GM21528 (cell line): ENCODE measurements at regions not wholly inside any gene's neighbourhood (a gene's known extent, or its start where the extent isn't known, plus 50 kb on each side); places are given as distances from the start of the nearest gene placed in this dataset.
"Not testable (repeated sequence)": the region's sequence is repeated elsewhere in the genome, so short reads cannot be mapped to it uniquely, and the experiment has no call there.

Experiments
- ATAC-seq: cut with Tn5 transposase; IDR thresholded peaks from one replicate; pipeline ENCODE4 v1.9.1; 2021; ENCODE audit warnings: mild to moderate bottlenecking, moderate library complexity; ENCODE audit not compliant: unreplicated experiment, low FRiP score

DNA sequence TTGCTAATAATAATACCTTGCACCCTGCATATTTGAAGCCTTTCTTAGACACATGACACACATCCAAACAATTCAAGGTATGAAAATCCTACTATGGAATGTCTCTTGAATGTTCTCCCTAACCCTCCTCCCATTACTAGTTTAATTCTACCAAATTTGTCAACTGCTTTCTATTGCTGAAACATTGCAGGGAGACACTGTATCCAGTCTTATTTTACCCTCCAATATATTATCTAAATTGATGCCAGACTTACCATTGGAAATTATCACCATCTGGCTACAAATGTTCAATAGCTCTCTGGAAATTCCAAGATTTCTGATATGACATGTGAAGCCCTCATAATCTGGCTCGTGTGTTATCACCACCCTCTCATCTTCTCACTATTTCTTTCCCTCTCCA is 1027.3 kb upstream of the CITED2 start:
- ATAC-seq = no peak

DNA sequence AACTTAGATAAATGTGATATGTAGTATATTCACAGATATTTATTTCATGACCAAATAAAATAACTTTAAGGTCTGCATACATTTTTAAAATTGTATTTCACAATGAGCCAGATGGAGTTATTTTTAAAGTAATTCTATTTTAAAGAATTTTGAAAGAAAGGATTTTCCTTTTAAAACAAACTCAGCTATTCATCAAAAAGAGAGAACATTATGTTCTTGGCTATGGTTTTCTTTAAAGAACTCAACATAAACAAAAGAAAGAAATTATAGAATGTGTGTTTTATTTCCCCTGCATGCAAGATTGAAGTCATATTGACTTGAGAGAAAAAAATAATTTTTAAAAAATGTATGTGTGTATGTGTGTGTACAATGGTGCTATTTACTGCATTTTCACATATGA is 1023.6 kb upstream of the CITED2 start:
- ATAC-seq = no peak

DNA sequence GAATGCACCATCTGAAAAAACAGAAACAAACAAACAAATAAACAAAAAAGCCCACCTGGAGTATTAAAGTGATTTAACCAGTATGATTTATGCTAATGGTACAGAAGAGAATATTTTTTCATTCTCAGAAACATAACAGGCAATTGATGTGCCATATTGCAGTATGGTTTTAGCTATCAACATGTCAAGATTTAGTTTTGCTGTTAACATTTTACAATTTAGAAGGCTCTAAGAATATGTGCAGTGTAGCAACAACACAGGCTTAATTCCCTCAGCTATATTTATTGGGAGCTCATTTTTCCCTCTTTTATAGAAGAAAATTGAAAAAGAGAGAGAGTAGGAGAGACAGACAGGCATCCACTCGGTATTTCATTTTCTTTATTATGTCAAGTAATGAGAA is 1022.7 kb upstream of the CITED2 start:
- no peak for ATAC-seq

DNA sequence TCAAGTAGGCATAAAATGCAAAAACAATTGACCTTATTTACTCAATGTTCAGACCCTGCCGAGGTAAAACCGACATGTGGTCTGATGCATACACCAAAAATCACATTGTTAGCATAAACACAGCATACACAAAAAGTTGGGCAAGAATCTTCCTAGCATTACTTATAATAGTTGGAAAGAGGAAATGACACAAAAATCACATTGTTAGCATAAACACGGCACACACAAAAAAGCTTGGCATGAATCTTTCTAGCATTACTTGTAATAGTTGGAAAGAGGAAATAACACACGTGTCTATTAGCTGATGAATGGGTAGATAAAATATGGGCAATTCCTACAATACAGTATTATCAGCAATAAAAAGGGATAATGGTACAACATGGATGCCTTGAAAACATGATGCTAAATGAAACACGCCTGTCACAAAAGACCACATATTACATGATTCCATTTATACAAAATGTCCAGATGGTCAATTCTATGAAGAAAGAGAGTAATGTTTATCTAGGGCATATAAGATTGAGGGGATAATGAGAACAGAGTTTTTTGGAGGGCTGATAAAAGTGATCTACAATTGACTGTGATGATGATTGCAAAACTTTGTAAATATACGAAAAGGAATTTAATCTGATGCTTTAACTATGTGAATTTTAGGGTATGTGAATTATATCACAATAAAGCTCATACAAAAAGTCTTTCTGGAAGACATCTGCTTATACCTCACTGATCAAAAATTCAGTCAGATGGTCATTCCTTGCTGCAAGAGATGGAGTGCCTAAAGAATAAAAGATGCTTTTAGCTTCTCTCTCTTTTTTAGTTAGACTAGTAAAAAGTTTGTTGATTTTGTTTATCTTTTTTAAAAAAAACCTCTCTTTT is 1019.5 kb upstream of the CITED2 start:
- no peak for ATAC-seq

DNA sequence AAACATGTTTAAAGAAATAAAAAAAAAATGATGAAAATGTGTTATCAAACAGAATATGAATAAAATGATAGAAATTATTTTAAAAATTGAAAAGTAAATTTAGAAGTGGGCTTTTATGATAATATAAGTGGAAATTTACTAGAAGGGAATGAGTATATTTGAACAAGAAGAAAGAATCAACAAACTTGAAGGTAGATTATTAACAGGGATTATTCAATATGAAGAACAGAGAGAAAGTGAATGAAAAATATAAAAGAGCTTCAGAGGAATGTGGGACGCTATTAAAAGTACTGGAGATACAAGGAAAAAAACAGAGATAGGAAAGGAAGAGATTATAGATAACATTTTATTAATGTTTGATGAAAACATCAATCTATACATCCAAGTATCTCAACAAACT is 1014.4 kb upstream of the CITED2 start:
- ATAC-seq = no peak

DNA sequence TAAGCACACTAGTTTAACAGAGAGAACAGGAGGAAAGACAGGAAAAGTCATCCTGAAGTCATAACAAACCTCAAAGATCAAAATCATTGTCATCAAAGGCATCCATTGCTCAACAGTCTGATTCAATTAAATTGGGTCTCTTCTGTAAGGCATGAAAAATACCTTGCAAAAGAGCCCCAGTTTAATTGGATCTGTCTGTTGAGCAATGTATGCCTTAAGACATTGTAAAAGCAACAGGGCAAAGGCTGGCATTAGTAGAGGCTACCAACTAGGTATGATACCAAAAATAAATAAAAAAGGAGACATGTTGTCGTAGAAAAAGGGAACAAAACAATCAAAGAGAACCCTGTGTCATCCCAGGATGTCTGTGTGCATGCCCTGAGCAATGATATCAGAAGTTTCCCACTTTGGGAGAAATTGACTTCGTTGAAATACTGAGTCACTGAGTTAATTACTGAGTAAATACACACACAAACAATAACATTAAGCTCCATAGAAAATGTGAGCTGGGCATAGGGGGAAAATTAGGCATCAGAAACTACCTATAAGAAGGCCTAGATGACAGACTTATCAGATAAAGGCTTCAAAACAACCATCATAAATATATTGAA is 1013.8 kb upstream of the CITED2 start:
- ATAC-seq = no peak

DNA sequence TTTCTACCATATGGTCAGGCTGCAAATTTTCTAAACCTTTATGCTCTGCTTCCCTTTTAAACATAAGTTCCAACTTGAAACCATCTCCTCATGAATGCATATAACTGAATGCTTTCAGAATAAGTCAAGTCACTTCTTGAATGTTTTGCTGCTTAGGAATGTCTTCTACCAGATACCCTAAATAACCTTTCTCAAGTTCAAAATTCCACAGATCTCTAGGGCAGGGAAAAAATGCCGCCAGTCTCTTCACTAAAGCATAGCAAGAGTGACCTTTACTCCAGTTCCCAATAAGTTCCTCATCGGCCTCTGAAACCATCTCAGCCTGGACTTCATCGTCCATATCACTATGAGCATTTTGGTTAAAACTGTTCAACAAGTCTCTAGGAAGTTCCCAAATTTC is 1011.2 kb upstream of the CITED2 start:
- ATAC-seq = no peak

DNA sequence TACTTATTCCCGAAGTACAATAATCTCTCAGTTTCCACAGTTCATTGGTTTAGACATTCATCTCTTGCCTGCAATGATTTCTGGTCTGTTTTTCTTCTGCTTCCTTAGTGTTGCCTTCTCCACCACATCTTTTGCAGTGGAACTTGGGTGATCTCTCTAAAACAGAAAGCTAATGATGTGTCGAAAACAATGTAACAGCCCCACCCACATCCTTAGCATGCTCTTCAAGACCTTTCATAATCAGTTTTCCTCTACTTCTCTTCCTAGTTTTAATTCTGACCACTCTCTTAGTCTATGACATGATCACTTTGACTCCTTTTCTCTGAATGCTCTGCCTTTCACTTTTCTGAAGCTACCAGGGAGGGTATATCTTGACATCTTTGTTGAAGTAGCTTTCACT is 1007.9 kb upstream of the CITED2 start:
- no peak for ATAC-seq

DNA sequence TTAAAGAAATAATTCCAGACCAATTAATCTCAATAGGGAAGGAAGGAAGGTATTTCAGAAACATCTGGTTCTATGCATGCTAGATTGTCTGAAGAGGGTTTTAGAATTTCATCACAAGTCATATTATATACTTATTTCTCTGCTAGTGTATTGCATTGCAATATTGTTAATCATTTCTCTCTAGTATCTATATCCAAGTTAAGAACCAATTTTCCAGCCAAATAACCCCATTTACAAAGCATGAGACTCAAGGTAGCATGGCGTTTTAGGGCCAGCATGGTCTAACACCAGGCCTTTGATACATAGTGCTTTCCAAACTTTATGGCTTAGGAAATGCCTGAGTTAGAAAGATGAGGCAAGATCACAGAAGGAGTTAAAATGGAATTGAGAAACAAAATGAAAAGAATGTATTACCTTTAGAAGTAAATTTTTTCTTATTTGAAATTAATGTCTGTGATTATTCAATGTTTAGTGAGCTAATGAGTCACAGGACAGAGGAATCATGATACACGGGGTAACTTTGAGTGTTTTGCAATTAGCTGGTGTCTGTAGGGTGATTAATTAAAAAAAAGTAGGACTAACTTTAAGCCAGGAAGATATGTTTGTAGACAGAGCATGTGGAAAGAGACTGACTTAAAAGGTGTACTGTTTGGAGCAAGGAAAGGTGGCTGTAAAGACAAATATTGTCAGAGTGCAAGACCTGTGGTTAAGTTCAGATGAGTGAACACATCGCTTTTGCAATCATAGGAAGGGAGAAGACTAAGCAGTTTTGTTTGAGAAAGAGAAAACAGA is 1006.2 kb upstream of the CITED2 start:
- no peak for ATAC-seq

DNA sequence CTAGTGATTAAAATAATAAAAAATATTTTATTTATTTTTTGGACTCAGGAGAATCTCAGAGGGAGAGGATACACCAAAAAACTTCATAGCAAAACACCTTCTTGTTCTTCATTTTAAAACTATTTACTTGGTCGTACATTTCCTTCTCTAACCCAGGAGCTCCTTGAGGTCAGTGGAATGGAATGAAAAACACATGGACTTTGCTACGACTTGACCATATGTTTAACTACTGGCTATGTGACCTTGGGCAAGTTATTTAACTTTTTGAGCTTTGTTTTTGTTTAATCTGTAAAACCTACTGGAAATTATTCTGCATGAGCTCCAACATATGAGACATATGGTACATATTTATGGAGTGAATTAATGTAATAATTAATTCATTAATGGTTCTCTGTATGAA is 1005.5 kb upstream of the CITED2 start:
- ATAC-seq = no peak

DNA sequence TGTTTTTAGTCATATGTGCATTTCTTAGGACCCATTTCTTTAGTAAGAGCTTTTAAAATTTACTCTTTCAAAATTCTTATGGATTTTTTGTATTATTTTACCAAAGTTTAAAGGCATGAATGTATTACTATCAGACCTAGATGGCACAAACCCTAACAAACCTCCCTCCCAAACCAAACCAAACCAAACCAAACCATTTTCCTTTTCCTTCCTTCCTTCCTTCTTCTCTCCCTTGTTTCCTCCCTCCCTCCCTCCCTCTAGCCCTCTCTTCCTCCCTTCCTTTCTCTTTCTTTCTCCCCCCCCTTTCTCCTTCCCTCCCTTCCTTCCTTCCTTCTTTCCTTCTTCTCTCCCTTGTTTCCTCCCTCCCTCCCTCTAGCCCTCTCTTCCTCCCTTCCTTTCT is 1001.8 kb upstream of the CITED2 start:
- no peak for ATAC-seq

DNA sequence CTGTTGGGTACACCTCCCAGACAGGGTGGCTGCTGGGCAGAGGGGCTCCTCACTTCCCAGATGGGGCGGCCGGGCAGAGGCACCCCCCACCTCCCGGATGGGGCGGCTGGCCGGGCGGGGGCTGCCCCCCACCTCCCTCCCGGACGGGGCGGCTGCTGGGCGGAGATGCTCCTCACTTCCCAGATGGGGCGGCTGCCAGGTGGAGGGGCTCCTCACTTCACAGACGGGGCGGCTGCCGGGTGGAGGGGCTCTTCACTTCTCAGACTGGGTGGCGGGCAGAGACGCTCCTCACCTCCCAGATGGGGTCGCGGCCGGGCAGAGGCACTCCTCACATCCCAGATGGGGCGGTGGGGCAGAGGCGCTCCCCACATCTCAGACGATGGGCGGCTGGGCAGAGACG is 999.3 kb upstream of the CITED2 start:
- ATAC-seq = not testable (repeated sequence)

DNA sequence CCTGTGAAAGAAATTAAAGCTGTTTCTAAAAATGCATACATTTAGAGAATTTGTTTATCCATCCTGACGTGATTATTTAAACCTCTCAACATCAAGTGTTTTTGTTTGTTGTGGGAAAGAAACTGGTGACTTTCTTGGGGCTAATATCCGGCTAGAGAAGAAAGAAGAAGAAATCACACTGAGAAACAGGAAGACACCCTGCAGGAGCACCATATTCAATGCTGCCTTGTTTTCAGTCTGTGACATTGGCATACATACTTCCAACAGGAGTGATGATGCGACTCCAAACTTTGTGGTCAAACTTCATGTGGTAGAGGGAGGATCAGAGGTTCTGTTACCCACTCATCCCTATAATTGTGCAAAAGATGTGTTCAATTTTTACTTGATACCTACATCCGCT is 997.6 kb upstream of the CITED2 start:
- no peak for ATAC-seq

DNA sequence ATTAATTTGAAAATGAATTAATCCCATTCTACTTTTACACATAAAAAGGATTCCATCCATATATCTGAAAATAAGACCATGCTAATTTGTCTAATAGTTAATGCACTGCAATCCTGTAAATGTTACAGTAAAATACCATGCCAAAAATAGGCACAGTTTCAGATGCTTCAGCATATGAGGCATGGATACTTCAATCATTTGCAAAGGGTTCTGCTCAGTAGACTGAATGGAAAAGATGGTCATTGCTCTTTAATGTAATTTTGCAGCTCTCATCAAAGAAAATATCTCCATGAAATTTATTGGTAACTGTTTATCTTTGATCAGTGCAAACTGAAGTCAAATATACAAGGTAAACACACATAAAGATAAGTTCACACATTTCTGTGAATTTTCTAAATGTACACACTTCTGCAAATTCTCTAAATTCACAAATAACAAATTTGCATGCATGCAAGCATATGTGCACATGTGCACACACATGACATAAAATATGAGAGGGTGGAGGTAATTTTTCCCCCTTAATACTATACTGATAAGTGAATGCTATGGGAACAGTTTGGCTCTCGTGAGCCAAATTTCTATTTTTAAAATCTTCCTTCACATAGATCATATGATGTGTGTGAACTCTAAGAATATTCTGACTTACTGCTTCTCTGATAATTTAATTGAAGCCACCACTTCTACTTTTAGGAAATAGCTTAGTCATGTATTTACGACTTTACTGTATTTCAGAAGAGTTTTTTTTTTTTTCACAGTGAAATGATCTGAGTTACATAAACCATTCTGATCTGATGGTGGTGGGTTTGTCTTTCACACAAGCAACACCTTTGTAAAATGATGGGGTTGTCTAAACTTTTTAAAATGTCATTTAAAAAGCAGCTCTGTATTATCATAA is 996.8 kb upstream of the CITED2 start:
- no peak for ATAC-seq

DNA sequence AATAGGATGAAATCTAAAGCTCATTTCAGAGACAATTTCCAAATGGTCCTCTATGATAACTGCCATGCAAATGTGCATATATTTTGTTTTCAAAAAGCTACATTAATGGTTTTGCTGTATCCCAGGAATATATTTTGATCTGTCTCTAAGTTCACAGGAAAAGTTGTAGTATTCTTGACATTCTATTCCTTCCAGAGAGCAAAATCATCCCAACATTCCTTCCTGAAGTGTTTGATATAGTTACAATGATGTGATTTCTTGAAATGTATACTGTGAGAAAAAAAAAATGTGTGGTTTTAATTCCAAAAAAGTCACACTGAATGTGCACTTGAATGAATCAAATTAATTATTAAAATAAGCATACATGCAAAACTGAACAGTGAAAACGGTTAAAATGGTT is 996.0 kb upstream of the CITED2 start:
- ATAC-seq = no peak

DNA sequence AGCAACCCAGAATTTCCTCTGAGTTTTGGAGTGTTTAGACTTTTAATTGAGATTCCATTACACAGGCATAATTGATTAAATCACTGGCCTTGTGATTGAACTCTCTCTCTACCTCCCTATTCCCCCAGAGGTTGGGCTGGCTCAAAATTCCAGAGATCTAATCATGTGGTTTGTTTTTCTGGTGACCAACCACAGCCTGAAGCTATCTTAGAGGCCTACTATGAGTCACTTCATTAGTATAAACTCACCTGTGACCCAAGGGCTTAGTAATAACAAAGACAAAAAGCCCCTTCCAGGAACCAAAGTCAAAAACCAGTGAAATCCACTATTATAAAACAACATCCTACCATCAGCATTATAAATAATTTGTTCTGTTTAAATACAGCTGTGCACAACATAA is 992.5 kb upstream of the CITED2 start:
- no peak for ATAC-seq

DNA sequence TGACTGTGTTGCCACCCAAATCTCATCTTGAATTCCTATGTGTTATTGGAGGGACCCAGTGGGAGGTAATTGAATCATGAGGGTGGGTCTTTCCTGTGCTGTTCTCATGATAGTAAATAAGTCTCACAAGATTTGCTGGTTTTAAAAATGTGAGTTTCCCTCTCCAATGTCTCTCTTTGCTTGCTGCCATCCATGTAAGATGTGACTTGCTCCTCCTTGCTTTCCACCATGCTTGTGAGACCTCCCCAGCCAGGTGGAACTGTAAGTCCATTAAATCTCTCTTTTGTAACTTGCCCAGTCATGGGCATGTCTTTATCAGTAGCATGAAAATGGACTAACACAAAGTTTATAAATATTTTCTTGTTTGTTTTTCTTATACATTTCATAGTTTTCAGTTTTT is 990.5 kb upstream of the CITED2 start:
- no peak for ATAC-seq

DNA sequence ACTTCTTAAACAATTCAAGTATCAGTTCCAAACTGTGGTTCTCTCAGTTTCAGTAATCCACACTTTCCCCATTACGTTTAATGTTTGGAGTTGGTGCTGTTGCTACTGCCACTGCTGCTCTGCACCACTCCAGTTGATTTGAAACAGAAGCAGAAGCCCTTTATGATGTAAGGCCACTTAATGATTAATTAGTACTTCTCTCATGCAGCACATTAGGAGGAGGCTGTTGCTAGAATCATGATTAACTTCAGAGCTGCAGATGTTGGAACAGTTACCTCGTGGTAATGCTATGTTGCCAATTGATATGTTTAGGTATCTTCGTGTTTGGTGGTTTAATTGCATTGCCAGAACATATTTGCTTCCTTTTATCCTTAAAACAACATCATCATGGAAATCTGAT is 986.2 kb upstream of the CITED2 start:
- no peak for ATAC-seq

DNA sequence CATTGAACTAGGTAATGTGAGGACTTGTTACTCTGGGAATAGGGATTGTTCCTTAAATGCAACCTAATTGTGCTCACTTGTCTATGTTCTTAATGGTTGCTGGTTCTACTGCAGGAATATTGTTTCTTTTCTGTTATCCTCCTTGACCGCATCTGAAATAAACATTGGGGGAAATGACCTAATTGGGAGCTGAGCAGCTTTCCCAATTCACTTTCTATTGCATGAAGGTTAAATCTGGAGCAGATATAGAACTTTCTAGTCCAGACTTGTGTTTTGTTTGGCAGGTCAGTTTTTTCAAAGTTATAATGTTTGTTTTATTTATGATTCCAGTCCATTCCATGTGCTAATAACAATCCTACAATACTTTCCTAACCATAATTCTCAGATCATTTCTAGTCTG is 981.0 kb upstream of the CITED2 start:
- no peak for ATAC-seq

DNA sequence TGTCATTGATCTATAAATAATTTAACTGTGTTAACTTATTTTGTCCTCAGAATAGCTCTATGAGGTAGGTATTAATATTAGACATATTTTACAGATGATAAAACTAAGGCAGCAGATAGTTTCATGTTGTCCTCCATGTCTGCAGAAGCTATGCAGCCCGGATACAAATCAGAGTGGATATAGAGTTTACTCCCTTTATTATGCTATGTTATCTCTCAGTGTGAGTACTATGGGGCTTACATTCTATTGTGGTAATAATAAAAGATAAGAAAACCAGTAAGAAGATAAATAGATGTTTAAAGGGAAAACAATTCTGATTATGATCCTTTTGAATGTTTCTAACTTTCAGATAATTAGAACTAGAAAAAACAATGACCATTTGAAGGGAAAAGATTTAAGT is 979.8 kb upstream of the CITED2 start:
- ATAC-seq = no peak

DNA sequence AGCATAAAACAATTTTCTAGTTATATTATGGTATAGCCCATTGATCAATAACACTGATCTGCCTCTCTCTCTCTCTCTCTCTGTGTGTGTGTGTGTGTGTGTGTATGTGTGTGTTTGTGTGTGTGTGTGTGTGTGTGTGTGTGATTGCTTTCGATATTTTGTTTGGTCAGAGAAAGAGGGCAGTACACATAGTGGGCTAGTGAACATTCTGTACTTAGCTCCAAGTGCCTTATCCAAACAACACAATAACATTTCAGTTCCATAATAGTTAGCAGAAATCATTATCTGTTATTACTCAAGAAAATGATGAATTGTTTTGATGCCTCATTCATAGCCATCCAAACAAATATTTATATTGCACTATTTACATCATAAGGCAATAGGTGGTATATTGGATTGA is 979.1 kb upstream of the CITED2 start:
- ATAC-seq = no peak
